Astrocyte (in vitro differentiated cells and primary cell): ENCODE measurements at regions not wholly inside any gene's neighbourhood (a gene's known extent, or its start where the extent isn't known, plus 50 kb on each side); places are given as distances from the start of the nearest gene placed in this dataset.

ENCODE experiments used
- DNase-seq: peaks from one replicate; pipeline ENCODE4 v3.0.0-alpha.2; 2010; ENCODE audit warnings: low read depth
- FAIRE-seq: peaks from 2 replicates; lab custom pipeline; 2011; peaks lifted over from hg19 to GRCh38; lab: Jason Lieb, UNC
- H2AFZ ChIP-seq: 2 replicates; pipeline ENCODE4 v1.6.0; 2012; ENCODE audit warnings: low read depth, low read length, inconsistent platforms
- H3K27ac ChIP-seq: 2 replicates; pipeline ENCODE4 v1.5.1; 2011; ENCODE audit warnings: low read depth, low read length, inconsistent platforms
- H3K27me3 ChIP-seq: 2 replicates; pipeline ENCODE4 v1.6.0; 2011; ENCODE audit warnings: low read length, inconsistent platforms; ENCODE audit not compliant: insufficient read depth
- H3K36me3 ChIP-seq: 2 replicates; pipeline ENCODE4 v1.5.1; 2011; ENCODE audit warnings: low read length, inconsistent platforms; ENCODE audit not compliant: insufficient read depth
- H3K4me1 ChIP-seq: 2 replicates; pipeline ENCODE4 v1.5.1; 2011; ENCODE audit warnings: low read length, inconsistent platforms; ENCODE audit not compliant: insufficient read depth
- H3K4me2 ChIP-seq: 2 replicates; pipeline ENCODE4 v1.6.0; 2012; ENCODE audit warnings: low read length, inconsistent platforms
- H3K4me3 ChIP-seq: 2 replicates; pipeline ENCODE4 v1.5.1; 2011; ENCODE audit warnings: low read depth, mild to moderate bottlenecking, low read length, inconsistent platforms; ENCODE audit not compliant: insufficient read depth
- H3K79me2 ChIP-seq: 2 replicates; pipeline ENCODE4 v1.6.0; 2012; ENCODE audit warnings: mild to moderate bottlenecking, low read length, inconsistent platforms; ENCODE audit not compliant: insufficient read depth
- H3K9ac ChIP-seq: 2 replicates; pipeline ENCODE4 v1.6.0; 2012; ENCODE audit warnings: mild to moderate bottlenecking, low read length, inconsistent platforms
- H3K9me3 ChIP-seq: 2 replicates; pipeline ENCODE4 v1.5.1; 2012; ENCODE audit warnings: low read depth, mild to moderate bottlenecking, low read length, inconsistent platforms; ENCODE audit not compliant: insufficient read depth
- H4K20me1 ChIP-seq: 2 replicates; pipeline ENCODE4 v1.6.0; 2012; ENCODE audit warnings: low read length, inconsistent platforms; ENCODE audit not compliant: insufficient read depth
- H3K27ac Mint-ChIP-seq: one replicate; pipeline ENCODE4 v1.8.0; 2021; ENCODE audit warnings: mild to moderate bottlenecking, mixed read lengths; ENCODE audit not compliant: unreplicated experiment
- H3K27me3 Mint-ChIP-seq: one replicate; pipeline ENCODE4 v1.8.0; 2021; ENCODE audit warnings: low read depth, mixed read lengths; ENCODE audit not compliant: unreplicated experiment
- H3K36me3 Mint-ChIP-seq: one replicate; pipeline ENCODE4 v1.8.0; 2021; ENCODE audit warnings: low read depth, mixed read lengths; ENCODE audit not compliant: unreplicated experiment
- H3K4me1 Mint-ChIP-seq: one replicate; pipeline ENCODE4 v1.8.0; 2021; ENCODE audit warnings: low read depth, mixed read lengths; ENCODE audit not compliant: unreplicated experiment
- H3K4me3 Mint-ChIP-seq: one replicate; pipeline ENCODE4 v1.8.0; 2021; ENCODE audit warnings: mild to moderate bottlenecking, moderate library complexity, mixed read lengths; ENCODE audit not compliant: unreplicated experiment
- H3K9me3 Mint-ChIP-seq: one replicate; pipeline ENCODE4 v1.8.0; 2021; ENCODE audit warnings: mild to moderate bottlenecking, mixed read lengths; ENCODE audit not compliant: unreplicated experiment
- EZH2 ChIP-seq: IDR thresholded peaks from 2 replicates; pipeline ENCODE4 v1.6.1; 2012; ENCODE audit warnings: mild to moderate bottlenecking, low read length, inconsistent platforms; ENCODE audit not compliant: insufficient read depth
- TF ChIP-seq, protein P1 (sequence below): IDR thresholded peaks from 2 replicates; pipeline ENCODE4 v1.5.1; 2011; ENCODE audit warnings: low read depth, mild to moderate bottlenecking, inconsistent platforms, low read length, moderate library complexity; ENCODE audit not compliant: insufficient read depth

DNA sequence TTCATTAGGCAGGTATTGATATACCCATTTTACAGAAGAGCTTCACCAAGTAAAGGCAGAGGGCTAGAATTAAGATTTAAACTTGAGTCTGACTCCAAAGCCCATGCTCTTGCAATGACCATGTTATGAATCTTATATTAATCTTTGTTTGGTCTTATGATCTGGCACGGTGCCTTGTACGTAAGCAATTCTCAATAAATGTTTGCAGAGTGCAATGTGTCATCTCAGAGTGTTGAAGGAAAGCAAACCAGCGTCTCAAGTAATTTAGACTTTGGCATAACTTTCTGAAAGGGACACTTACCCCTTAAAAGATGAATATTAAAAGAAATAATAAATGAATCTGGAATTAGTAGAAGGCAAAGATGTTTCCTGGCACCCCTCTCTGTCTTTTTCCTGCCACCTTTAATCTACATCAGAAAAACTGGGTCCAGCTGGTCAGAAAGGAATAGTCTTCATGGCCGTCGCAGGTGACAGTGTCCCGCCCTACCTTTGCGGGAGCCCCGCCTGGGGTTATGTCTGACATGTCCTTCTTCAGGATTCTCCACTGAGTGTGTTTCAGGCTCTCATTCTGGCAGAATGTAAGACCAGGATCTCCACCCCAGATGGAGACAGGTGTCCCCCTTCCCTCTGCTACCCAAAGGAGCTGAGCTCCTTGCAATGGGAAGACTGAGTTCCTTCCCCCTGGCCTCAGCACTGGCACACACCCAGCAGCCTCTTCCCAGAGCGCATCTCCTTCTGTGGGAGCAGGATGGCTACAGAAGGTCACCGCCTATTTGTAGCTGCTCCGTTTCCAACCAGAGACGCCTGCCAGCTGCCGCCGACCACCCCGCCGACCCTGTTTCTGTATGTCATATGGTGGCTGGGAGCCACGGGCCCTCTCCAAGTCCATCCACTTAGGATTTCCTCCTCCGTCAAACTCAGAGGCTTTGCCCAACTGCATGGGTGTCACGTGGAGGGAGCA is 266.3 kb upstream of the ECI2 start:
- no peak for TF ChIP-seq EZH2
- TF ChIP-seq, protein P1, sequence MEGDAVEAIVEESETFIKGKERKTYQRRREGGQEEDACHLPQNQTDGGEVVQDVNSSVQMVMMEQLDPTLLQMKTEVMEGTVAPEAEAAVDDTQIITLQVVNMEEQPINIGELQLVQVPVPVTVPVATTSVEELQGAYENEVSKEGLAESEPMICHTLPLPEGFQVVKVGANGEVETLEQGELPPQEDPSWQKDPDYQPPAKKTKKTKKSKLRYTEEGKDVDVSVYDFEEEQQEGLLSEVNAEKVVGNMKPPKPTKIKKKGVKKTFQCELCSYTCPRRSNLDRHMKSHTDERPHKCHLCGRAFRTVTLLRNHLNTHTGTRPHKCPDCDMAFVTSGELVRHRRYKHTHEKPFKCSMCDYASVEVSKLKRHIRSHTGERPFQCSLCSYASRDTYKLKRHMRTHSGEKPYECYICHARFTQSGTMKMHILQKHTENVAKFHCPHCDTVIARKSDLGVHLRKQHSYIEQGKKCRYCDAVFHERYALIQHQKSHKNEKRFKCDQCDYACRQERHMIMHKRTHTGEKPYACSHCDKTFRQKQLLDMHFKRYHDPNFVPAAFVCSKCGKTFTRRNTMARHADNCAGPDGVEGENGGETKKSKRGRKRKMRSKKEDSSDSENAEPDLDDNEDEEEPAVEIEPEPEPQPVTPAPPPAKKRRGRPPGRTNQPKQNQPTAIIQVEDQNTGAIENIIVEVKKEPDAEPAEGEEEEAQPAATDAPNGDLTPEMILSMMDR = no peak
- Histone ChIP-seq H3K79me2 (no peaks in the 10 kb centered on the region), H4K20me1 (no peaks in the 10 kb centered on the region), H3K4me3 (no peak overlapping the region), H3K9me3 (no peaks in the 10 kb centered on the region), H3K4me1 (peaks cover 12% of the 10 kb centered on the region), H2AFZ (no peak overlapping the region), H3K27ac (no peak overlapping the region), H3K4me2 (peak overlapping the region; percentile 42), H3K36me3 (no peaks in the 10 kb centered on the region), H3K9ac (no peak overlapping the region), H3K27me3 (no peaks in the 10 kb centered on the region)
- Mint-ChIP-seq H3K4me3 (no peak overlapping the region), H3K4me1 (peaks cover 16% of the 10 kb centered on the region), H3K27ac (no peak overlapping the region), H3K27me3 (peaks cover 8% of the 10 kb centered on the region), H3K9me3 (no peaks in the 10 kb centered on the region), H3K36me3 (no peaks in the 10 kb centered on the region)
- DNase-seq = no peak
- FAIRE-seq = no peak

DNA sequence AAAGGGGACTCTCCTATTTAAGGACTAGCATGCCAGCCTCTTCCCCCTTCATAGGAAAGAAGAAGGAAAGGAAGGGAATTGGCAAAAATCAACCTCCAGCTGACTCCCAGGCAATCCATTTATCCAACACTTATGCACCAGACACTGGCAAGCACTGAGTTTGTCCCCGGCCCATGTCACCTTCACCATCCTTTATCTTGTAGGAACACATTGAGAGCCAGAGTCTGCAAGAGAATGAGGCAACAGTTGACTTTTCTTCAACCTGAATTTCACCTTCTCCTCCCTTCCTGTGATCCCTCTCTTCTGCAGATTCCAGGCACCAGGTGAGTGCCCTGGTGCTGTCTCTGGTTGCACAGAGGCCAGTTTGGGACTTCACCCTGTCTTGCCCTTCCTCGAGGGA is 264.3 kb upstream of the ECI2 start:
- no peak overlapping the region for H3K4me2 ChIP-seq
- H3K4me1 ChIP-seq = peaks cover 12% of the 10 kb centered on the region
- H3K4me1 Mint-ChIP-seq = peaks cover 14% of the 10 kb centered on the region
- H3K36me3 Mint-ChIP-seq = no peaks in the 10 kb centered on the region
- TF ChIP-seq, protein P1 = no peak
- TF ChIP-seq EZH2 = no peak
- no peaks in the 10 kb centered on the region for H3K27me3 ChIP-seq
- no peaks in the 10 kb centered on the region for H3K36me3 ChIP-seq
- H3K4me3 ChIP-seq = no peak overlapping the region
- no peak overlapping the region for H3K27ac Mint-ChIP-seq
- no peak for DNase-seq
- H3K9ac ChIP-seq = no peak overlapping the region
- H3K27ac ChIP-seq = no peak overlapping the region
- no peak overlapping the region for H2AFZ ChIP-seq
- no peaks in the 10 kb centered on the region for H4K20me1 ChIP-seq
- peaks cover 6% of the 10 kb centered on the region for H3K27me3 Mint-ChIP-seq
- no peaks in the 10 kb centered on the region for H3K9me3 ChIP-seq
- no peak for FAIRE-seq
- H3K4me3 Mint-ChIP-seq = no peak overlapping the region
- no peaks in the 10 kb centered on the region for H3K9me3 Mint-ChIP-seq
- H3K79me2 ChIP-seq = no peaks in the 10 kb centered on the region

DNA sequence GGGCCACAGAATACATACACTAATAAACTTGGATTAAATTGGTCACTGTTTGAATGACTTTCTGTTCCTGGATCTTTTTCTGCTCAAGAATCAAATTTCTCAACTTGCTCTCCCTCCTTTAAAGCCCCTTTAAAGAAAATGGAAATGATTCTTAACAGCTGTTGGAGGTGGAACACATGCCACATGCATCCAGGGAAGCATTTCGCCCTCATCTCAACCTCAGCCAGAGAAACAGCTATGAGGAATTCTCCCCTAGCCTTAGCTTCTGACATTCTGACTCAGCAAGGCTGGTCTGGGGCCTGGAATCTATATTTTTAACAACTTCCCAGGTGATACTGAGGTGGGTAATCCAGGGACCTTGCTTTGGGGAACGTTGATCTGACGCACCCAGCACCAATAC is 263.4 kb upstream of the ECI2 start:
- no peak overlapping the region for H3K4me3 Mint-ChIP-seq
- H3K79me2 ChIP-seq = no peaks in the 10 kb centered on the region
- no peak overlapping the region for H3K27ac ChIP-seq
- H3K9me3 ChIP-seq = no peaks in the 10 kb centered on the region
- no peaks in the 10 kb centered on the region for H4K20me1 ChIP-seq
- no peak overlapping the region for H3K27ac Mint-ChIP-seq
- no peaks in the 10 kb centered on the region for H3K36me3 Mint-ChIP-seq
- H3K27me3 ChIP-seq = no peaks in the 10 kb centered on the region
- H3K27me3 Mint-ChIP-seq = peaks cover 6% of the 10 kb centered on the region
- DNase-seq = no peak
- no peak overlapping the region for H3K4me3 ChIP-seq
- no peak overlapping the region for H2AFZ ChIP-seq
- H3K9ac ChIP-seq = no peak overlapping the region
- FAIRE-seq = no peak
- no peak for TF ChIP-seq EZH2
- H3K36me3 ChIP-seq = no peaks in the 10 kb centered on the region
- H3K4me1 Mint-ChIP-seq = peaks cover 14% of the 10 kb centered on the region
- H3K4me1 ChIP-seq = peaks cover 12% of the 10 kb centered on the region
- no peaks in the 10 kb centered on the region for H3K9me3 Mint-ChIP-seq
- H3K4me2 ChIP-seq = no peak overlapping the region
